ENCODE measurements at regions not wholly inside any gene's neighbourhood (a gene's known extent, or its start where the extent isn't known, plus 50 kb on each side); places are given as distances from the start of the nearest gene placed in this dataset.

DNA sequence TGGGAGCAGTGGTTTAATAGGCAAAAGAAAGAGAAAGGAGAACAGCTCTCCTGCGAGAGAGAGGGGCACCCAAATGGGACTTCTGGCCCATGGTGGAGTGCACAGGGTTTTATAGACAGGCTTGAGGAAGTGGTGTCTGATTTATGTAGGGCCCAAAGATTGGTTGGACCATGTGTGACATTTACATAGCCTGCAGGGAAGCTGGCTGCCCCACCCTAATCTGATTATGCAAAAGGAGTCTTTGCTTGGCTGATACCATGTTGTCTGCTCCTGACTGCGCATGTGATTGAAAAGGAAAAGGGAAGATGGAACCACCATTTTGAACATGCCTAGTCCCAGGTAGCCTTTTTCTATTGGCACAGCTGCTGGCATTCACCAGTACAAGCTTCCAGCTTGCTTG, 100.0 kb upstream of the DIPK2B start:
- no peak for DNase-seq (ENCODE audit: low spot score)

DNA sequence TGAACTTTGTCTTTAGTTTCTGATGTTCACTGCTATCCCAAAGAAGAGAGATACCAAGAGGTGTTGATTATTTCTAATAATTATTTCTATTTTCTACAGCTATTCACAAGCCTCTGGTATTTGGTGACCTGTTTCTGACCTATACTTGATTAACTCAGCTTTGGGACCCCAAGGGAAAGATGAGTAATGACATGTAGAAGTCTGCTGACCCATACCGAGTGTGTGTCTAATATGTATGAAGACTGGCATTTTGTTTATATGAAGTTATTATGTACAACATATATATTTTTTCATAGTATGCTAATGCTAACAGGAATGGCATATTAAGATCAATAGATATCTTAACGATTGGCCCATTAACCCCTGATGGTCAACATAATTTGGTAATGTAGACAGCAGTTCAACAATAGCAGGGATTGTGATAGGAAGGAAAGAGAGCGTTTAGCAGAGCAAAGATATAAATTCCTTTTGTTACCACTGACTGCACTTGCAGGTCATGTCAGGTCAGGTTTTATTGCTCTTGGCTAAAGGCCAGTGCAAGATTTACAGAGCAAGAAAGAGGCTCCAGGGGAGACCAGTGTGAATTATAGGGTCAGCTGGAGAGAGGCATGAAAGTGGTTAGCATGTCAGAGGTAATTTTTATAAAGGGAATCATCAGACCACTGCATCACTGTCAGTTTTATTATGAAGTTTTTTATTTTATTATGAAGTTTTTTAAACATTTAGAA, 94.7 kb upstream of the DIPK2B start:
- no peak for DNase-seq (ENCODE audit: low spot score)

DNA sequence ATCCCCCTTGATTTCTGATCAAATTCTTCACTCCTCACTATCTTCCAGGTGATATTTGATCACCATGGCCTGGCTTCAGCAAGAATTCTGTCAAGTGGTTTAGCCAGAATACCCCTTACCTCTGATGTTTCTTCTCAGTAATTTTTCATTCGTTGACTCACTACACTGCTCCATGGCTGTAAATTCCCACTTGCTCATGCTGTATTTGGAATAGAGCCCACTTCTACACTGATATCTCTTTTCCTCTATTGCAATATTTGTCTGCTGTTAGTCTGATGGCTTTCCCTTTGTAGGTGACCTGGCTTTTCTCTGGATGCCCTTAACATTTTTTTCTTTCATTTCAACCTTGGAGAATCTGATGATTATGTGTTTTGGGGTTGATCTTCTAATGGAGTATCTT, 73.9 kb upstream of the DIPK2B start:
- no peak for DNase-seq (ENCODE audit: low spot score)

DNA sequence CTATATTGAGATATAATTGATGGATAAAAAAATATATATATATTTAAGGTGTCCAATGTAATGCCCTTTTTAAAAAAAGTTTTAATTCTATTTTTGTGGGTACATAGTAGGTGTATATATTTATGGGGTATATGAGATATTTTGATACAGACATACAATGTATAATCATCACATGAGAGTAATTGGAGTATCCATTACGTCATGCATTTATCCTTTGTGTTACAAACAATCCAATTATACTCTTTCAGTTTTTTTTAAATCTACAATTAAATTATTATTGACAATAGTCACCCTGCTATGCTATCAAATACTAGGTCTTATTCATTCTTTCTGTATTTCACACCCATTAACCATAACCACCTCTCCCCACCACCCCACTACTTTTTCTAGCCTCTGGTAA, 66.3 kb upstream of the DIPK2B start:
- no peak for DNase-seq (ENCODE audit: low spot score)

DNA sequence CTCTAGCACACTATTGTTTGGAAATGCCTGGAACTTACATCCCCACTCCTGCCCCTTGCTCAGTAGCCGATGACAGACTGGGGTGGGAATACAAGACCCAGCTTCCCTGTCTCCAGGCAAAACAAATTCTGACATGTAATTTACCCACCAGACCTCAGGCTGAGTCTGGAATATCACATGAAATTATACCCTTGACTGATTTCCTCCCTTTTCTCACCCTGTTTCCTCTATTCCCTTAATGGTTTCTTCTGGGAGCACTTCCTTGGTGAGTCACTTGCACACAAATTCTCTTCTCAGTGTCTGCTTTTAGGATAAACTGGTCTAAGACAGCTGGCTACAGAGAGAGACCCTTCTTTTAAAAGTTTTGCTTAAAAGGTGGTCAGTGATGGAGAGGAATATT, 65.8 kb upstream of the DIPK2B start:
- no peak for DNase-seq (ENCODE audit: low spot score)

DNA sequence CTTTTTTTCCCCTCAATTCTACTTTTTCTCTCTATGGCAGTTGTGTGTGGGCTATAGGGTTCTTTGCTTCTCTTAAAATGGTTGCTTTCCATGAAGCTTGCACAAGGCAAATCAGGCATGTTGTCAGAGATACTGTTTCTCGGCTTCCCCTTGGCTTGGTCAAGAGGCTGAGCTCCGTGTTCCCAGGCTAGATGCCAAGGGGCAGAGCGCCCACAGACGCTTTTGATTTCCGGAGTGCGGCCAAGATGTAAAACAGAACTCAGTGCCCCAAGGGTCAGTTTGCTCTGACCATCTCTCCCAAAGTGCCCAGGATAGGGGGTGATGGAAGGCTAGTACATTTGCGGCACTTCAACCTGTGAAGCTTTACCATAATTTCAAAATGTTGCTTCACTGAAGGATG, 64.2 kb upstream of the DIPK2B start:
- no peak for DNase-seq (ENCODE audit: low spot score)

DNA sequence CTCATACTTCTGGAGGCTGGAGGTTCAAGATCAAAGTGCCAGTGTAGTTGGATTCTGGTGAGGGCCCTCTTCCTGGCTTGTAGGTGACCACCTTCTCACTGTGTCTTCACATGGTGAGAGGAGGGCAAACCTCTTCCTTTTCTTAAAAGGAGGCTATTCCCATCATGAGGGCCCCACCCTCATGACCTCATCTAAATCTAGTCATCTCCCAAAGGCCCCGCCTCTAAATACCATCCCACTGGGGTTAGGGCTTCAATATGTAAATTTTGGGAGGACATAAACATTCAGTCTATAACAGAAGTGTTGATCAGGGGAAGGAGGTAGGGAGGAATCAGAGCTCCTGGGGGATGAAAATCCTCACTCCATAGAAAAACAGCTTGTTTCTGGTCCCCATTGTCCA, 60.8 kb upstream of the DIPK2B start:
- DNase-seq (ENCODE audit: low spot score) = no peak

DNA sequence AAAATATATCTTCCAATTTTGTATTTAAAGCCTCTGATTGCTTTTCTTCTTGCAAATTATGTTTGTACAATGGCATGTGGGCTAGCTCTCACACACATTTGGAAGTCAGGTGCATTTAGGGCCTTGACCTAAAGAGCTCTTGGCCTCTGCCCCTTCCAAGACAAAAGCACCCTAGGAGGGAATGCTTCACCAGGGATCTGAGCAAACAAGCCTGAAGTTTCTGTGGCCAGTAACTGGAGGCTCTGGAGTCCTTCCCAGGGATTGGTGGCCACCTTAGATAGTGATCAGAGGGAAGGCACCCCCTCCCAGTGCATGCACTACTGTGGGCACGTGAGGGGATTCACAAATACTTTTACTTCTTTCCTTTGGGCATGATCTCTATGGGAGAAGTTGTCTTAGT, 60.3 kb upstream of the DIPK2B start:
- DNase-seq (ENCODE audit: low spot score) = no peak

DNA sequence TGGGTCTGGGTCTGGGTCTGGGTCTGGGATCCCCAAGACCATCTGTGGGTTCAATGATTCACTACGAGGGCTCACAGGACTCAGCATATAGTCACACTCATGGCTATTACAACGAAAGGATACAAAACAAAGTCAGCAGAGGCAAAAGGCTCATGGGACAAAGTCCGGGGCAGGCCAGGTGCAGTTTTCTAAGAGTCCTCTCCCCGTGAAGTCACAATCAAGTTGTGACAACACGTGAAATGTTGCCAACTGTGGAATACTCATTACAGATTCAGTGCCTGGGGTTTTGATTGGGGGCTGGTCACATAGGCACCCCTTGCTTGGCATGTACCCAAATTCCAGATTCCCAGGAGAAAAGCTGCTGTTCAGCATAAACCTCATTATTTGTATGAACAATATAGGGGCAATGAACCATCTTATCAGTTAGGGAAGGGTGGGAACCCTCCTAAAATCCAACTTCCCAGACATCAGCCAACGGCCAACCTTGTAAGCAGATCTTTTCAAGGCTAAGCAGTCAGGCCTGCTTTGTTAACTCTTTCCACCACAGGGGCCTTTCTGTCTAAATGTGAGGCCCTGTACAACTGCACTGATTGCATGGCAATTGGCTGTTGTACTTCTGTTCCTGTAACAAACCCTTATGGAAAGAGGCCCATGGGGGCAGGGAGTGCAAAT, 58.2 kb upstream of the DIPK2B start:
- no peak for DNase-seq (ENCODE audit: low spot score)
